ENCODE measurements at regions not wholly inside any gene's neighbourhood (a gene's known extent, or its start where the extent isn't known, plus 50 kb on each side); places are given as distances from the start of the nearest gene placed in this dataset.

- Histone ChIP-seq H3K9ac (ENCODE audit: low read depth in 2 of 2, low read length in 2 of 2) (no peak overlapping the region), H3K27ac (no peak overlapping the region), H3K4me3 (no peak overlapping the region), H3K4me1 (no peaks in the 10 kb centered on the region), H3K9me3 (no peaks in the 10 kb centered on the region), H3K36me3 (no peaks in the 10 kb centered on the region), H3K27me3 (no peaks in the 10 kb centered on the region)
- DNase-seq: no peak
- intact Hi-C loops (cut with DNase I): no loop called here
- TF ChIP-seq CTCF (IDR thresholded peaks at IDR 0.05): no peak
These were observed 287.4 kb upstream of the FOXK1 start for GRCh38 chr7:4394736-4395135.

- H3K9ac ChIP-seq (ENCODE audit: low read depth in 2 of 2, low read length in 2 of 2): no peak overlapping the region
- no peak overlapping the region for H3K4me3 ChIP-seq
- intact Hi-C loops (cut with DNase I): no loop called here
- no peak for TF ChIP-seq CTCF (IDR thresholded peaks at IDR 0.05)
- no peak overlapping the region for H3K27ac ChIP-seq
- no peaks in the 10 kb centered on the region for H3K4me1 ChIP-seq
- no peaks in the 10 kb centered on the region for H3K9me3 ChIP-seq
- no peak for DNase-seq
- H3K27me3 ChIP-seq: no peaks in the 10 kb centered on the region
- H3K36me3 ChIP-seq: no peaks in the 10 kb centered on the region
These were observed 283.0 kb upstream of the FOXK1 start for GRCh38 chr7:4399121-4399520.

GRCh38 chr7:4399596-4399995, 282.5 kb upstream of the FOXK1 start:
- TF ChIP-seq CTCF (IDR thresholded peaks at IDR 0.05): no peak
- Histone ChIP-seq H3K9ac (ENCODE audit: low read depth in 2 of 2, low read length in 2 of 2) (no peak overlapping the region), H3K27me3 (no peaks in the 10 kb centered on the region), H3K9me3 (no peaks in the 10 kb centered on the region), H3K27ac (no peak overlapping the region), H3K4me1 (no peaks in the 10 kb centered on the region), H3K4me3 (no peak overlapping the region), H3K36me3 (no peaks in the 10 kb centered on the region)
- intact Hi-C loops (cut with DNase I): no loop called here
- no peak for DNase-seq

- Histone ChIP-seq H3K4me3 (no peak overlapping the region), H3K27me3 (no peaks in the 10 kb centered on the region), H3K36me3 (no peaks in the 10 kb centered on the region), H3K9me3 (no peaks in the 10 kb centered on the region), H3K9ac (ENCODE audit: low read depth in 2 of 2, low read length in 2 of 2) (no peak overlapping the region), H3K4me1 (no peaks in the 10 kb centered on the region), H3K27ac (no peak overlapping the region)
- TF ChIP-seq CTCF (IDR thresholded peaks at IDR 0.05): no peak
- intact Hi-C loops (cut with DNase I): no loop called here
- no peak for DNase-seq
These were observed 275.6 kb upstream of the FOXK1 start for GRCh38 chr7:4406288-4407058.

GRCh38 chr7:4409946-4410345, 272.1 kb upstream of the FOXK1 start:
- TF ChIP-seq CTCF (IDR thresholded peaks at IDR 0.05): no peak
- H3K9ac ChIP-seq (ENCODE audit: low read depth in 2 of 2, low read length in 2 of 2): no peak overlapping the region
- no peaks in the 10 kb centered on the region for H3K36me3 ChIP-seq
- H3K27me3 ChIP-seq: no peaks in the 10 kb centered on the region
- no peak overlapping the region for H3K4me3 ChIP-seq
- intact Hi-C loops (cut with DNase I): no loop called here
- H3K27ac ChIP-seq: no peak overlapping the region
- H3K9me3 ChIP-seq: no peaks in the 10 kb centered on the region
- no peak for DNase-seq
- no peaks in the 10 kb centered on the region for H3K4me1 ChIP-seq
